IMR-90 (cell line): ENCODE measurements at regions not wholly inside any gene's neighbourhood (a gene's known extent, or its start where the extent isn't known, plus 50 kb on each side); places are given as distances from the start of the nearest gene placed in this dataset.

ENCODE experiments used
- CEBPB ChIP-seq: IDR thresholded peaks from 2 replicates; pipeline ENCODE4 v1.6.1; 2012; ENCODE audit warnings: low read depth, low read length, improper control_type of control experiment
- FOS ChIP-seq: fragments of 150-350 bp; IDR thresholded peaks from 2 replicates; pipeline ENCODE4 v1.6.1; 2016; ENCODE audit warnings: low read depth, low read length
- MAFK ChIP-seq: IDR thresholded peaks from 2 replicates; pipeline ENCODE4 v1.6.1; 2012; ENCODE audit warnings: low read depth, low read length, improper control_type of control experiment
- MAZ ChIP-seq: IDR thresholded peaks from 2 replicates; pipeline ENCODE4 v1.6.1; 2012; ENCODE audit warnings: low read depth, mild to moderate bottlenecking, low read length, improper control_type of control experiment, moderate library complexity, borderline replicate concordance
- POLR2A ChIP-seq: IDR thresholded peaks from 2 replicates; pipeline ENCODE4 v1.6.1; 2012; ENCODE audit warnings: mild to moderate bottlenecking, low read depth, low read length
- RAD21 ChIP-seq: IDR thresholded peaks from 2 replicates; pipeline ENCODE4 v1.6.1; 2012; ENCODE audit warnings: low read length, improper control_type of control experiment
- RCOR1 ChIP-seq: IDR thresholded peaks from 2 replicates; pipeline ENCODE4 v1.6.1; 2012; ENCODE audit warnings: mild to moderate bottlenecking, low read length, improper control_type of control experiment; ENCODE audit not compliant: insufficient replicate concordance
- RFX5 ChIP-seq: IDR thresholded peaks from 2 replicates; pipeline ENCODE4 v1.8.0; 2012; ENCODE audit warnings: low read depth, mild to moderate bottlenecking, low read length, moderate library complexity
- SMC3 ChIP-seq: fragments of 150-350 bp; IDR thresholded peaks from 2 replicates; pipeline ENCODE4 v1.6.1; 2016; ENCODE audit warnings: low read depth, mild to moderate bottlenecking, antibody characterized with exemption, low read length, moderate library complexity
- TF ChIP-seq, protein P1 (sequence below): conservative IDR thresholded peaks from 2 replicates; pipeline ENCODE4 v1.5.1; 2012; ENCODE audit warnings: mild to moderate bottlenecking, low read depth, low read length, improper control_type of control experiment
- TF ChIP-seq, protein P2 (sequence below): fragments of 150-350 bp; IDR thresholded peaks from 2 replicates; pipeline ENCODE4 v1.6.1; 2016; ENCODE audit warnings: low read depth, mild to moderate bottlenecking, low read length, moderate library complexity, borderline replicate concordance

DNA sequence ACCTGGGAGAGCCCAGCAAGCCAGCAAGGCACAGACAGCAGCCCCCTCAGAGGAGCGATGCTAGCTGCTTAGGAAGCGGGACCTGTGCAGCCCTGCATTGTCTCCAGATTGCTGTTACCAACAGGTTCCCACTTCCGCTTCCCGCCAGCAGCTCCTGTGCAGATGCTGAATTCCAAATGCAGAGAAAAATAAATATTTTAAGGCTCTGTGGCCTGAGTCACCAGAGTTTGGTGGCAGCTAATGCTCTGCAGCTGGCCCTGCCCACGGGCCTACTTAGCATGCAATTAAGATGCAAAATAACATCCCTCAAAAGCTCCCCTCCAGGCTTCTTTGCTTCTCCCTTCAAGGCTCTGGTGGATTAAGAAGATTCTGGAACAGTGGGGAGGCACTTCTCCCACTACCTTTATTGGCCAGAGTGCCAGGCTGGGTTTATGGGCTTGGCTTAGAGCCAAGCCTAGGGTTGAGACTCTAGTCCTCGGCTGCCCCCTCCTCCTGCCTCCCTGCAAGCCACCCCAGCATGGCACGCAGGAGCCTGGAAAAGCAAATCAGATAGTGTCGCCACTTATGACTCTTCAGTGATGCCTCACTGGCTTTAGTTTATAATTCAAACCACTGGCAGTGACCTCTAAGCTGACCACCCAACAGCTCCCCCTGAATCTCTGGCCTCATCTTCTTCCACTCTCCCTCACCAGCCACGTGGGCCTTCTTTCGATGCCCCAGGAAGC is 207.1 kb upstream of the ZC3H12A start:
- TF ChIP-seq MAFK (no peak), MAZ (no peak), RAD21 (no peak), POLR2A (no peak), RFX5 (no peak), RCOR1 (no peak), CEBPB (no peak), FOS (no peak), SMC3 (no peak)
- TF ChIP-seq, protein P1, sequence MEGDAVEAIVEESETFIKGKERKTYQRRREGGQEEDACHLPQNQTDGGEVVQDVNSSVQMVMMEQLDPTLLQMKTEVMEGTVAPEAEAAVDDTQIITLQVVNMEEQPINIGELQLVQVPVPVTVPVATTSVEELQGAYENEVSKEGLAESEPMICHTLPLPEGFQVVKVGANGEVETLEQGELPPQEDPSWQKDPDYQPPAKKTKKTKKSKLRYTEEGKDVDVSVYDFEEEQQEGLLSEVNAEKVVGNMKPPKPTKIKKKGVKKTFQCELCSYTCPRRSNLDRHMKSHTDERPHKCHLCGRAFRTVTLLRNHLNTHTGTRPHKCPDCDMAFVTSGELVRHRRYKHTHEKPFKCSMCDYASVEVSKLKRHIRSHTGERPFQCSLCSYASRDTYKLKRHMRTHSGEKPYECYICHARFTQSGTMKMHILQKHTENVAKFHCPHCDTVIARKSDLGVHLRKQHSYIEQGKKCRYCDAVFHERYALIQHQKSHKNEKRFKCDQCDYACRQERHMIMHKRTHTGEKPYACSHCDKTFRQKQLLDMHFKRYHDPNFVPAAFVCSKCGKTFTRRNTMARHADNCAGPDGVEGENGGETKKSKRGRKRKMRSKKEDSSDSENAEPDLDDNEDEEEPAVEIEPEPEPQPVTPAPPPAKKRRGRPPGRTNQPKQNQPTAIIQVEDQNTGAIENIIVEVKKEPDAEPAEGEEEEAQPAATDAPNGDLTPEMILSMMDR: no peak
- TF ChIP-seq, protein P2, sequence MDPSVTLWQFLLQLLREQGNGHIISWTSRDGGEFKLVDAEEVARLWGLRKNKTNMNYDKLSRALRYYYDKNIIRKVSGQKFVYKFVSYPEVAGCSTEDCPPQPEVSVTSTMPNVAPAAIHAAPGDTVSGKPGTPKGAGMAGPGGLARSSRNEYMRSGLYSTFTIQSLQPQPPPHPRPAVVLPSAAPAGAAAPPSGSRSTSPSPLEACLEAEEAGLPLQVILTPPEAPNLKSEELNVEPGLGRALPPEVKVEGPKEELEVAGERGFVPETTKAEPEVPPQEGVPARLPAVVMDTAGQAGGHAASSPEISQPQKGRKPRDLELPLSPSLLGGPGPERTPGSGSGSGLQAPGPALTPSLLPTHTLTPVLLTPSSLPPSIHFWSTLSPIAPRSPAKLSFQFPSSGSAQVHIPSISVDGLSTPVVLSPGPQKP: no peak
